GM12891 (cell line): ENCODE measurements at regions not wholly inside any gene's neighbourhood (a gene's known extent, or its start where the extent isn't known, plus 50 kb on each side); places are given as distances from the start of the nearest gene placed in this dataset.
"Not testable (repeated sequence)": the region's sequence is repeated elsewhere in the genome, so short reads cannot be mapped to it uniquely, and the experiment has no call there.

Experiments used
- DNase-seq: peaks from one replicate; pipeline ENCODE4 v3.0.0; 2011; ENCODE audit warnings: low spot score; ENCODE audit not compliant: insufficient read length
- FAIRE-seq: peaks from 2 replicates; lab custom pipeline; 2011; peaks lifted over from hg19 to GRCh38; lab: Jason Lieb, UNC
- PAX5 ChIP-seq: IDR thresholded peaks from 2 replicates; pipeline ENCODE4 v1.6.1; 2011; ENCODE audit warnings: low read length, moderate library complexity, mild to moderate bottlenecking; ENCODE audit not compliant: insufficient read depth, severe bottlenecking
- POLR2A ChIP-seq: IDR thresholded peaks from 2 replicates; pipeline ENCODE4 v1.6.1; 2011; ENCODE audit warnings: low read depth, low read length, control low read depth
- POLR2AphosphoS5 ChIP-seq: IDR thresholded peaks from 2 replicates; pipeline ENCODE4 v1.6.1; 2011; ENCODE audit warnings: low read depth, low read length, control low read depth
- POU2F2 ChIP-seq: IDR thresholded peaks from 2 replicates; pipeline ENCODE4 v1.6.1; 2011; ENCODE audit warnings: low read depth, mild to moderate bottlenecking, control low read depth, low read length, moderate library complexity
- SPI1 ChIP-seq: IDR thresholded peaks from 2 replicates; pipeline ENCODE4 v1.6.1; 2011; ENCODE audit warnings: low read depth, low read length, control low read depth
- TAF1 ChIP-seq: IDR thresholded peaks from 2 replicates; pipeline ENCODE4 v1.6.1; 2011; ENCODE audit warnings: low read depth, low read length, control low read depth

- not testable (repeated sequence) for DNase-seq, FAIRE-seq
Observed at GRCh38 chr10:77740396-77740795, 102.8 kb upstream of the KCNMA1 start.

GRCh38 chr10:77738496-77739158, 101.0 kb upstream of the KCNMA1 start:
- DNase-seq (no peak), FAIRE-seq (no peak)
- TF ChIP-seq SPI1: no peak
- TF ChIP-seq POLR2A: no peak
- no peak for TF ChIP-seq POLR2AphosphoS5
- no peak for TF ChIP-seq PAX5
- TF ChIP-seq TAF1: no peak
- no peak for TF ChIP-seq POU2F2

- TF ChIP-seq POLR2AphosphoS5 (no peak), POLR2A (no peak), TAF1 (no peak), SPI1 (no peak), POU2F2 (no peak), PAX5 (no peak)
- FAIRE-seq (no peak), DNase-seq (no peak)
Observed at GRCh38 chr10:77737608-77738007, 100.0 kb upstream of the KCNMA1 start.

GRCh38 chr10:77735136-77735535, 97.5 kb upstream of the KCNMA1 start:
- not testable (repeated sequence) for DNase-seq, FAIRE-seq

- TF ChIP-seq POLR2AphosphoS5 (no peak), SPI1 (no peak), POLR2A (no peak), PAX5 (no peak), POU2F2 (no peak), TAF1 (no peak)
- DNase-seq (no peak), FAIRE-seq (no peak)
Observed at GRCh38 chr10:77732213-77733003, 94.8 kb upstream of the KCNMA1 start.

GRCh38 chr10:77727481-77727880, 89.9 kb upstream of the KCNMA1 start:
- TF ChIP-seq POLR2A (no peak), SPI1 (no peak), PAX5 (no peak), POU2F2 (no peak), POLR2AphosphoS5 (no peak), TAF1 (no peak)
- no peak for FAIRE-seq
- no peak for DNase-seq

GRCh38 chr10:77726732-77727131, 89.1 kb upstream of the KCNMA1 start:
- FAIRE-seq (no peak), DNase-seq (no peak)
- TF ChIP-seq TAF1 (no peak), POU2F2 (no peak), SPI1 (0 out of 2 replicates have a peak, but pooled peaks have one; percentile 21)

- no peak for FAIRE-seq
- TF ChIP-seq SPI1: no peak
- no peak for TF ChIP-seq POLR2AphosphoS5
- TF ChIP-seq POLR2A: no peak
- no peak for TF ChIP-seq PAX5
- TF ChIP-seq POU2F2: no peak
- no peak for TF ChIP-seq TAF1
- no peak for DNase-seq
Observed at GRCh38 chr10:77726301-77726700, 88.7 kb upstream of the KCNMA1 start.

- DNase-seq (no peak), FAIRE-seq (no peak)
- TF ChIP-seq SPI1 (no peak), POU2F2 (no peak), POLR2A (no peak), POLR2AphosphoS5 (no peak), TAF1 (no peak), PAX5 (no peak)
Observed at GRCh38 chr10:77724820-77725219, 87.2 kb upstream of the KCNMA1 start.

- FAIRE-seq (no peak), DNase-seq (no peak)
- no peak for TF ChIP-seq PAX5
- TF ChIP-seq POLR2AphosphoS5: no peak
- TF ChIP-seq POU2F2: no peak
- TF ChIP-seq TAF1: no peak
- TF ChIP-seq SPI1: no peak
- no peak for TF ChIP-seq POLR2A
Observed at GRCh38 chr10:77723376-77723775, 85.8 kb upstream of the KCNMA1 start.

GRCh38 chr10:77722956-77723355, 85.3 kb upstream of the KCNMA1 start:
- not testable (repeated sequence) for FAIRE-seq, DNase-seq
